ENCODE measurements at regions not wholly inside any gene's neighbourhood (a gene's known extent, or its start where the extent isn't known, plus 50 kb on each side); places are given as distances from the start of the nearest gene placed in this dataset.

GRCh38 chr14:48967419-48967818 lies 618.8 kb downstream of the RPS29 start:
- TF ChIP-seq CTCF (IDR thresholded peaks at IDR 0.05) (no peak), POLR2A (IDR thresholded peaks at IDR 0.05) (no peak)
